SK-N-SH treated with all-trans-retinoic acid at 6 μM for 48 hours (cell line): ENCODE measurements at regions not wholly inside any gene's neighbourhood (a gene's known extent, or its start where the extent isn't known, plus 50 kb on each side); places are given as distances from the start of the nearest gene placed in this dataset.

ENCODE experiments used
- CREB5 ChIP-seq: fragments of 250-450 bp; sonication (Bioruptor Pico); IDR thresholded peaks from 2 replicates; pipeline ENCODE4 v1.5.1; 2020; ENCODE audit warnings: low read depth, mild to moderate bottlenecking, moderate library complexity
- CSRNP3 ChIP-seq: fragments of 250-450 bp; sonication (Bioruptor Pico); IDR thresholded peaks from 2 replicates; pipeline ENCODE4 v1.5.1; 2021; ENCODE audit warnings: mild to moderate bottlenecking, moderate library complexity
- ESRRG ChIP-seq: fragments of 250-450 bp; sonication (Bioruptor Pico); IDR thresholded peaks from 2 replicates; pipeline ENCODE4 v1.6.1; 2021; ENCODE audit warnings: mild to moderate bottlenecking
- GLIS3 ChIP-seq: fragments of 250-450 bp; sonication (Bioruptor Pico); IDR thresholded peaks from 2 replicates; pipeline ENCODE4 v1.5.0; 2020; ENCODE audit warnings: mild to moderate bottlenecking, moderate library complexity
- PATZ1 ChIP-seq: fragments of 250-450 bp; sonication (Bioruptor Pico); IDR thresholded peaks from 2 replicates; pipeline ENCODE4 v1.8.0; 2020; ENCODE audit warnings: mild to moderate bottlenecking, moderate library complexity, borderline replicate concordance
- POU6F1 ChIP-seq: fragments of 250-450 bp; sonication (Bioruptor Pico); IDR thresholded peaks from 2 replicates; pipeline ENCODE4 v1.8.0; 2021; ENCODE audit warnings: low read depth, mild to moderate bottlenecking, moderate library complexity, borderline replicate concordance
- RARB ChIP-seq: fragments of 250-450 bp; sonication (Bioruptor Pico); IDR thresholded peaks from 2 replicates; pipeline ENCODE4 v1.8.0; 2021; ENCODE audit warnings: mild to moderate bottlenecking, moderate library complexity
- TOX ChIP-seq: fragments of 250-450 bp; sonication (Bioruptor Pico); IDR thresholded peaks from 2 replicates; pipeline ENCODE4 v1.8.0; 2021; ENCODE audit warnings: mild to moderate bottlenecking, moderate library complexity, borderline replicate concordance
- ZC3H10 ChIP-seq: fragments of 250-450 bp; sonication (Bioruptor Pico); IDR thresholded peaks from 2 replicates; pipeline ENCODE4 v1.5.1; 2021; ENCODE audit warnings: mild to moderate bottlenecking, moderate library complexity
- ZFP3 ChIP-seq: fragments of 250-450 bp; sonication (Bioruptor Pico); IDR thresholded peaks from 2 replicates; pipeline ENCODE4 v1.5.0; 2020; ENCODE audit warnings: mild to moderate bottlenecking, moderate library complexity
- ZNF565 ChIP-seq: fragments of 450-650 bp; formaldehyde crosslinking; conservative IDR thresholded peaks from 2 replicates; pipeline ENCODE4 v1.5.0; 2020; ENCODE audit warnings: low read depth, mild to moderate bottlenecking, moderate library complexity

GRCh38 chr2:236511266-236511665 is 58.4 kb upstream of the ACKR3 start:
- TF ChIP-seq RARB (CRISPR knock-in tag) (no peak), PATZ1 (CRISPR knock-in tag) (no peak), ZFP3 (CRISPR knock-in tag) (no peak), GLIS3 (no peak), ZC3H10 (CRISPR knock-in tag) (no peak), CSRNP3 (no peak), ESRRG (CRISPR knock-in tag) (no peak), ZNF565 (no peak), CREB5 (no peak), TOX (no peak), POU6F1 (CRISPR knock-in tag) (no peak)
